GM12878 (cell line): ENCODE measurements at regions not wholly inside any gene's neighbourhood (a gene's known extent, or its start where the extent isn't known, plus 50 kb on each side); places are given as distances from the start of the nearest gene placed in this dataset.

Experiments used
- ATAC-seq: fragments of 200-7000 bp; cut with Tn5 transposase; 3 replicates; pipeline ENCODE4 v1.9.1; 2020; ENCODE audit warnings: mild to moderate bottlenecking, moderate library complexity
- BruUV-seq: library from RNA; stranded (reverse); fragments of 400-500 nt; replicated peaks from 2 replicates; lab custom pipeline; 2021; lab: Mats Ljungman, UMichigan
- CTCF ChIA-PET: fragments of 300-600 bp; sonication (Branson Sonifier 250); formaldehyde crosslinking; extraction: SDS; loops from one replicate; lab custom pipeline; 2021; ENCODE audit warnings: inconsistent platforms; lab: Yijun Ruan, JAX
- POLR2A ChIA-PET: fragments of 350-600 bp; formaldehyde crosslinking; extraction: SDS; loops from one replicate; lab custom pipeline; 2021; ENCODE audit warnings: inconsistent platforms; lab: Charles Lee
- RAD21 ChIA-PET: fragments of 300-600 bp; sonication (Branson Sonifier 250); formaldehyde crosslinking; loops from one replicate; lab custom pipeline; 2023; ENCODE audit warnings: antibody characterized with exemption; ENCODE audit not compliant: unreplicated experiment; lab: Charles Lee
- SMC1A ChIA-PET: fragments of 300-600 bp; sonication (Branson Sonifier 250); formaldehyde crosslinking; loops from one replicate; lab custom pipeline; 2023; ENCODE audit not compliant: unreplicated experiment, uncharacterized antibody; lab: Charles Lee
- DNase-seq: peaks from one replicate; pipeline ENCODE4 v3.0.0-alpha.2; 2011; ENCODE audit warnings: low read depth, low spot score
- FAIRE-seq: peaks from 3 replicates; lab custom pipeline; 2011; peaks lifted over from hg19 to GRCh38; lab: Jason Lieb, UNC
- H2AFZ ChIP-seq: 2 replicates; pipeline ENCODE4 v1.6.0; 2011; ENCODE audit warnings: low read depth, low read length, control low read depth; ENCODE audit not compliant: control insufficient read depth
- H3K27ac ChIP-seq: 2 replicates; pipeline ENCODE4 v1.5.1; 2011; ENCODE audit warnings: control low read depth; ENCODE audit not compliant: control insufficient read depth, insufficient read depth
- H3K27me3 ChIP-seq, 2 experiments: replicated peaks in 1 of 2; 2 replicates each; pipeline versions ENCODE4 v1.6.0 to v1.6.1; 2011; ENCODE audit warnings: low read length in 1 of 2; ENCODE audit not compliant: control insufficient read depth in 2 of 2, insufficient read depth in 2 of 2
- H3K36me3 ChIP-seq, 2 experiments: 2 replicates each; pipeline ENCODE4 v1.5.1; 2011; ENCODE audit warnings: low read length in 1 of 2; ENCODE audit not compliant: control insufficient read depth in 2 of 2, insufficient read depth in 2 of 2
- H3K4me1 ChIP-seq: 2 replicates; pipeline ENCODE4 v1.6.1; 2011; ENCODE audit warnings: mild to moderate bottlenecking, low read length, moderate library complexity, mixed read lengths; ENCODE audit not compliant: control insufficient read depth, insufficient read depth
- H3K4me2 ChIP-seq: 2 replicates; pipeline ENCODE4 v1.6.0; 2011; ENCODE audit warnings: control low read depth; ENCODE audit not compliant: control insufficient read depth, insufficient read depth
- H3K4me3 ChIP-seq: fragments of 200-600 bp; sonication (generic); 2 replicates; pipeline ENCODE4 v1.5.1; 2016
- H3K79me2 ChIP-seq: 2 replicates; pipeline ENCODE4 v1.6.0; 2011; ENCODE audit warnings: low read length; ENCODE audit not compliant: control insufficient read depth, insufficient read depth
- H3K9ac ChIP-seq: 2 replicates; pipeline ENCODE4 v1.8.0; 2011; ENCODE audit warnings: low read length, control low read depth, mixed read lengths; ENCODE audit not compliant: control insufficient read depth, insufficient read depth
- H3K9me3 ChIP-seq: replicated peaks from 3 replicates; pipeline ENCODE4 v1.5.1; 2011; ENCODE audit warnings: mild to moderate bottlenecking, low read length; ENCODE audit not compliant: control insufficient read depth, insufficient read depth
- H4K20me1 ChIP-seq: 2 replicates; pipeline ENCODE4 v1.6.0; 2011; ENCODE audit not compliant: control insufficient read depth, insufficient read depth
- CREB1 ChIP-seq: IDR thresholded peaks from 2 replicates; pipeline ENCODE4 v1.6.1; 2012; ENCODE audit warnings: low read depth, mild to moderate bottlenecking, inconsistent platforms
- HCFC1 ChIP-seq: fragments of 150-350 bp; IDR thresholded peaks from 2 replicates; pipeline ENCODE4 v1.6.1; 2014; ENCODE audit warnings: low read length
- IKZF2 ChIP-seq, 2 experiments: fragments of 450-650 bp; IDR thresholded peaks; 2 replicates each; pipeline ENCODE4 v1.6.1; 2017; ENCODE audit warnings: mild to moderate bottlenecking in 2 of 2, moderate library complexity in 2 of 2
- JUND ChIP-seq: IDR thresholded peaks from 2 replicates; pipeline ENCODE4 v1.6.1; 2012; ENCODE audit warnings: low read depth, mild to moderate bottlenecking, low read length, improper control_type of control experiment, moderate library complexity
- MXI1 ChIP-seq: fragments of 150-350 bp; IDR thresholded peaks from 2 replicates; pipeline ENCODE4 v1.6.1; 2011; ENCODE audit warnings: low read depth, mild to moderate bottlenecking, inconsistent platforms, low read length, improper control_type of control experiment
- NR2C1 ChIP-seq: fragments of 450-650 bp; IDR thresholded peaks from 2 replicates; pipeline ENCODE4 v1.6.1; 2017; ENCODE audit warnings: antibody characterized with exemption, mild to moderate bottlenecking, moderate library complexity
- RB1 ChIP-seq: fragments of 450-650 bp; formaldehyde crosslinking; IDR thresholded peaks from 2 replicates; pipeline ENCODE4 v1.6.1; 2017; ENCODE audit warnings: mild to moderate bottlenecking, borderline replicate concordance
- SIX5 ChIP-seq: IDR thresholded peaks from 2 replicates; pipeline ENCODE4 v1.6.1; 2011; ENCODE audit warnings: mild to moderate bottlenecking, low read depth, low read length, moderate library complexity; ENCODE audit not compliant: severe bottlenecking
- SMARCA5 ChIP-seq: fragments of 450-650 bp; IDR thresholded peaks from 2 replicates; pipeline ENCODE4 v1.6.1; 2017; ENCODE audit warnings: mild to moderate bottlenecking
- SP1 ChIP-seq: IDR thresholded peaks from one replicate; pipeline ENCODE4 v1.6.1; 2011; ENCODE audit warnings: low read depth, low read length
- SRF ChIP-seq, 2 experiments: IDR thresholded peaks; 2 replicates each; pipeline ENCODE4 v1.6.1; 2011; ENCODE audit warnings: low read depth in 2 of 2, low read length in 2 of 2, mild to moderate bottlenecking in 1 of 2, moderate library complexity in 1 of 2
- ZNF24 ChIP-seq: fragments of 450-650 bp; IDR thresholded peaks from 2 replicates; pipeline ENCODE4 v1.6.1; 2017; ENCODE audit warnings: antibody characterized with exemption, mild to moderate bottlenecking
- ZNF384 ChIP-seq: IDR thresholded peaks from 2 replicates; pipeline ENCODE4 v1.6.1; 2012; ENCODE audit warnings: low read depth, mild to moderate bottlenecking, low read length, improper control_type of control experiment, borderline replicate concordance
- ZSCAN29 ChIP-seq: fragments of 450-650 bp; IDR thresholded peaks from 2 replicates; pipeline ENCODE4 v1.6.1; 2017; ENCODE audit warnings: mild to moderate bottlenecking, moderate library complexity
- WGBS: methylation state at CpG from one replicate; pipeline ENCODE4 v1.1.6; 2016; ENCODE audit warnings: low lambda C conversion rate; ENCODE audit not compliant: insufficient replicate concordance, insufficient coverage; ENCODE audit errors: missing lambda C conversion rate; 5-methylcytosine and 5-hydroxymethylcytosine counted together
- in situ Hi-C: fragments of 300-500 bp; cut with MboI; formaldehyde crosslinking; loops from 9 replicates; pipeline ENCODE4 v1.14.3; 2018; ENCODE audit warnings: mixed read lengths
- intact Hi-C: fragments of 100-400 bp; cut with micrococcal nuclease; formaldehyde crosslinking; loops from one replicate; pipeline ENCODE4 v1.14.2; 2022; ENCODE audit not compliant: unreplicated experiment
- TF ChIP-seq, protein P1 (sequence below): fragments of 450-650 bp; IDR thresholded peaks from 2 replicates; pipeline ENCODE4 v1.6.1; 2017; ENCODE audit warnings: mild to moderate bottlenecking
- TF ChIP-seq, protein P2 (sequence below): fragments of 150-350 bp; IDR thresholded peaks from 2 replicates; pipeline ENCODE4 v1.6.1; 2014; ENCODE audit warnings: mild to moderate bottlenecking, low read depth, low read length
- TF ChIP-seq, protein P3 (sequence below): IDR thresholded peaks from 2 replicates; pipeline ENCODE4 v1.6.1; 2011; ENCODE audit warnings: low read depth, mild to moderate bottlenecking, low read length, moderate library complexity, borderline replicate concordance; ENCODE audit errors: extremely low read depth
- TF ChIP-seq, protein P4 (sequence below): IDR thresholded peaks from 2 replicates; pipeline ENCODE4 v1.6.1; 2012; ENCODE audit warnings: low read depth, low read length, improper control_type of control experiment

DNA sequence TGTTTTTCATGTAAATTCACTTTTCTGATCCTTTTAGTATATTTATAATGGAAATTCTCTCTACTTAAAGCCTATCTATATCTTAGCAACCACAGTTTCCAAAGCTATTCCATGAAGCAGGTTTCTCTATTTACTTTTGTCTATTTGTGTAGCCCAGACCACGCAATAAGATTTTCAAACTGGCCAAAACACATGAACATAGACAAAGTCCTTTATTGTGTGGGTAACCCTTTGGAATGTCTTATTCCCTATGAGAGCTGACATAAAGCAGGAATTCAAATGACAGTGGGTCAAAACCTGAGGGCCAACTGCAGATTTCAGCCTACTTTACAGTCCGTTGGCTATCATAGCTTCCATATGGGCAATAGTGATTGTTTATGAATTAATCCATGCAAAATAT, 252.6 kb downstream of the LTN1 start:
- H3K9me3 ChIP-seq: no peaks in the 10 kb centered on the region
- no peak overlapping the region for H3K27ac ChIP-seq
- H3K36me3 ChIP-seq: no peaks in the 10 kb centered on the region
- ATAC-seq (no peak), DNase-seq (no peak), FAIRE-seq (no peak)
- H4K20me1 ChIP-seq: no peaks in the 10 kb centered on the region
- intact Hi-C loops (no loop called here), in situ Hi-C loops (no loop called here)
- no peaks in the 10 kb centered on the region for H3K4me1 ChIP-seq
- no peak overlapping the region for H3K4me2 ChIP-seq
- no peaks in the 10 kb centered on the region for H3K27me3 ChIP-seq
- no peak for TF ChIP-seq MXI1
- TF ChIP-seq, protein P1, sequence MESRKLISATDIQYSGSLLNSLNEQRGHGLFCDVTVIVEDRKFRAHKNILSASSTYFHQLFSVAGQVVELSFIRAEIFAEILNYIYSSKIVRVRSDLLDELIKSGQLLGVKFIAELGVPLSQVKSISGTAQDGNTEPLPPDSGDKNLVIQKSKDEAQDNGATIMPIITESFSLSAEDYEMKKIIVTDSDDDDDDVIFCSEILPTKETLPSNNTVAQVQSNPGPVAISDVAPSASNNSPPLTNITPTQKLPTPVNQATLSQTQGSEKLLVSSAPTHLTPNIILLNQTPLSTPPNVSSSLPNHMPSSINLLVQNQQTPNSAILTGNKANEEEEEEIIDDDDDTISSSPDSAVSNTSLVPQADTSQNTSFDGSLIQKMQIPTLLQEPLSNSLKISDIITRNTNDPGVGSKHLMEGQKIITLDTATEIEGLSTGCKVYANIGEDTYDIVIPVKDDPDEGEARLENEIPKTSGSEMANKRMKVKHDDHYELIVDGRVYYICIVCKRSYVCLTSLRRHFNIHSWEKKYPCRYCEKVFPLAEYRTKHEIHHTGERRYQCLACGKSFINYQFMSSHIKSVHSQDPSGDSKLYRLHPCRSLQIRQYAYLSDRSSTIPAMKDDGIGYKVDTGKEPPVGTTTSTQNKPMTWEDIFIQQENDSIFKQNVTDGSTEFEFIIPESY: no peak
- TF ChIP-seq, protein P2, sequence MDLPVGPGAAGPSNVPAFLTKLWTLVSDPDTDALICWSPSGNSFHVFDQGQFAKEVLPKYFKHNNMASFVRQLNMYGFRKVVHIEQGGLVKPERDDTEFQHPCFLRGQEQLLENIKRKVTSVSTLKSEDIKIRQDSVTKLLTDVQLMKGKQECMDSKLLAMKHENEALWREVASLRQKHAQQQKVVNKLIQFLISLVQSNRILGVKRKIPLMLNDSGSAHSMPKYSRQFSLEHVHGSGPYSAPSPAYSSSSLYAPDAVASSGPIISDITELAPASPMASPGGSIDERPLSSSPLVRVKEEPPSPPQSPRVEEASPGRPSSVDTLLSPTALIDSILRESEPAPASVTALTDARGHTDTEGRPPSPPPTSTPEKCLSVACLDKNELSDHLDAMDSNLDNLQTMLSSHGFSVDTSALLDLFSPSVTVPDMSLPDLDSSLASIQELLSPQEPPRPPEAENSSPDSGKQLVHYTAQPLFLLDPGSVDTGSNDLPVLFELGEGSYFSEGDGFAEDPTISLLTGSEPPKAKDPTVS: no peak
- TF ChIP-seq IKZF2 (IDR thresholded peaks at IDR 0.05): no peak
- TF ChIP-seq, protein P3, sequence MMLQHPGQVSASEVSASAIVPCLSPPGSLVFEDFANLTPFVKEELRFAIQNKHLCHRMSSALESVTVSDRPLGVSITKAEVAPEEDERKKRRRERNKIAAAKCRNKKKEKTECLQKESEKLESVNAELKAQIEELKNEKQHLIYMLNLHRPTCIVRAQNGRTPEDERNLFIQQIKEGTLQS: no peak
- no peak for TF ChIP-seq JUND
- no peak for TF ChIP-seq SRF (IDR thresholded peaks at IDR 0.05; ENCODE audit: low read depth in 2 of 2, low read length in 2 of 2)
- no peak for TF ChIP-seq SP1
- no peak for TF ChIP-seq SMARCA5
- no peak for TF ChIP-seq ZSCAN29
- TF ChIP-seq, protein P4, sequence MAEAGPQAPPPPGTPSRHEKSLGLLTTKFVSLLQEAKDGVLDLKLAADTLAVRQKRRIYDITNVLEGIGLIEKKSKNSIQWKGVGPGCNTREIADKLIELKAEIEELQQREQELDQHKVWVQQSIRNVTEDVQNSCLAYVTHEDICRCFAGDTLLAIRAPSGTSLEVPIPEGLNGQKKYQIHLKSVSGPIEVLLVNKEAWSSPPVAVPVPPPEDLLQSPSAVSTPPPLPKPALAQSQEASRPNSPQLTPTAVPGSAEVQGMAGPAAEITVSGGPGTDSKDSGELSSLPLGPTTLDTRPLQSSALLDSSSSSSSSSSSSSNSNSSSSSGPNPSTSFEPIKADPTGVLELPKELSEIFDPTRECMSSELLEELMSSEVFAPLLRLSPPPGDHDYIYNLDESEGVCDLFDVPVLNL: no peak
- TF ChIP-seq ZNF24: no peak
- no peak for TF ChIP-seq RB1
- no peak for TF ChIP-seq NR2C1
- no peak for TF ChIP-seq SIX5
- TF ChIP-seq CREB1: no peak
- no peak for TF ChIP-seq HCFC1
- TF ChIP-seq ZNF384: no peak
- no peaks in the 10 kb centered on the region for H3K79me2 ChIP-seq
- no peak overlapping the region for H3K4me3 ChIP-seq
- ChIA-PET CTCF (interaction anchor here (1.2 kb wide), 1 partner anchor 223 kb away, joined by 3 read pairs; no protein-coding TSS in a partner anchor), POLR2A (no interaction called here), RAD21 (no interaction called here), SMC1A (no interaction called here)
- H2AFZ ChIP-seq: no peak overlapping the region
- BruUV-seq: no TSS peak
- no peak overlapping the region for H3K9ac ChIP-seq
- 67% methylated on average over 2 of the region's 2 CpGs for WGBS
